HT-29 (cell line): ENCODE measurements at regions not wholly inside any gene's neighbourhood (a gene's known extent, or its start where the extent isn't known, plus 50 kb on each side); places are given as distances from the start of the nearest gene placed in this dataset.

ENCODE experiments used
- DNase-seq: peaks from one replicate; pipeline ENCODE4 v3.0.0-alpha.2; 2015; ENCODE audit warnings: low spot score

GRCh38 chr16:65684230-65684629 is 562.4 kb upstream of the CDH11 start:
- DNase-seq = no peak

GRCh38 chr16:65681406-65681805 is 559.5 kb upstream of the CDH11 start:
- DNase-seq = no peak

- no peak for DNase-seq
Measured at GRCh38 chr16:65679785-65680184, 557.9 kb upstream of the CDH11 start.

- no peak for DNase-seq
Measured at GRCh38 chr16:65675161-65675560, 553.3 kb upstream of the CDH11 start.

- no peak for DNase-seq
Measured at GRCh38 chr16:65672960-65673359, 551.1 kb upstream of the CDH11 start.

- DNase-seq = no peak
Measured at GRCh38 chr16:65671071-65671470, 549.2 kb upstream of the CDH11 start.

GRCh38 chr16:65668064-65668595 is 546.3 kb upstream of the CDH11 start:
- DNase-seq = no peak

GRCh38 chr16:65667011-65667578 is 545.2 kb upstream of the CDH11 start:
- DNase-seq = no peak

GRCh38 chr16:65666132-65666941 is 544.5 kb upstream of the CDH11 start:
- peak; percentile 4 for DNase-seq

GRCh38 chr16:65665586-65665985 is 543.7 kb upstream of the CDH11 start:
- DNase-seq = no peak

GRCh38 chr16:65663774-65664173 is 541.9 kb upstream of the CDH11 start:
- DNase-seq = no peak

GRCh38 chr16:65662256-65662655 is 540.4 kb upstream of the CDH11 start:
- DNase-seq = no peak

GRCh38 chr16:65661558-65661957 is 539.7 kb upstream of the CDH11 start:
- DNase-seq = no peak

- no peak for DNase-seq
Measured at GRCh38 chr16:65660390-65660789, 538.5 kb upstream of the CDH11 start.

GRCh38 chr16:65659758-65660157 is 537.9 kb upstream of the CDH11 start:
- DNase-seq = no peak

GRCh38 chr16:65658787-65659220 is 536.9 kb upstream of the CDH11 start:
- DNase-seq = no peak

- DNase-seq = peak; percentile 2
Measured at GRCh38 chr16:65658349-65658748, 536.5 kb upstream of the CDH11 start.

GRCh38 chr16:65657556-65657955 is 535.7 kb upstream of the CDH11 start:
- no peak for DNase-seq

GRCh38 chr16:65657071-65657494 is 535.2 kb upstream of the CDH11 start:
- no peak for DNase-seq

- no peak for DNase-seq
Measured at GRCh38 chr16:65655802-65656201, 533.9 kb upstream of the CDH11 start.

- no peak for DNase-seq
Measured at GRCh38 chr16:65648101-65648500, 526.2 kb upstream of the CDH11 start.

- DNase-seq = no peak
Measured at GRCh38 chr16:65644821-65645220, 523.0 kb upstream of the CDH11 start.

- DNase-seq = no peak
Measured at GRCh38 chr16:65641762-65642289, 520.0 kb upstream of the CDH11 start.
